ENCODE measurements at regions not wholly inside any gene's neighbourhood (a gene's known extent, or its start where the extent isn't known, plus 50 kb on each side); places are given as distances from the start of the nearest gene placed in this dataset.

DNA sequence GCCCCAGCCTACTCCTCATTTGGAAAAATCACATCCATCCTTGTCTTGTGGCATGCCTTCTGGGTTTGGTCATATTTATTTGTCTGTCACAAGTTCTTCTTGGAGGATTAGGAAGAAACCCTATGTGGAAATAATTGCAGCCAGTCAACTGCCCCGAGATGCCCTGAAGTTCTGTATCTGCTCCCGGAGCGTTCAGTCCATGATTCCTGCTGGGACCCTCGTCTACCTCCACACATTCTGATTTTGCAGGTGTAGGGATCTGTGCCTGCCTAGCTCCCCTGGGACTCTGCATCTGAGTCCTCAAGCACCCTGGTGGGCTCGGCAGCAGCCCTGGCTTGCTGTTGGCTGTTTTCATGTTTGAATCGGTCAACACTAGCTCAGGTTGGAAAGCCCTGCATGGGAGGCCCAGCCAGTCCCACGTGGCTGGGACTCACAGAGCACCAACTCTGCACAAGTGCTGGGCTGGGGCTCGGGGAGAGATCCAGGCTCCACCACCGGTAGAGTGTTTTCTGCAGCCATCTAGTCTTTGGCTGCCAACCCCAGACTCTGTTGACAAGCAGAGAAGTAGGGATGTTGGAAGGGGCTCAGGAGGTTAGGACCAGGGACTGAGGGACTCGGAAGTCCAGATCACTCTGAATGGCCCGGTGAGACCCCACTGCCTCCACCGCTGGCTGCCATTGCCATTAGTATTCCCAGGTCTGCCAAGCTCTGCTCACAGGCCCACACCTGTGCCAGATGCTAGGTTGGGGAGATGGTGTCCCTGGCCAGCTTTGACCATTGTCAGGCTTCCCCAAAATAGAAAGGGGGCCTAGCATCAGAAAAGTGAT is 183.5 kb upstream of the CST7 start:
- TF ChIP-seq POLR2A (IDR thresholded peaks at IDR 0.05; ENCODE audit: low read depth, low read length) (no peak), POLR2AphosphoS5 (IDR thresholded peaks at IDR 0.05; ENCODE audit: low read depth, low read length) (no peak), TAF1 (IDR thresholded peaks at IDR 0.05; ENCODE audit: low read depth, low read length) (no peak), SPI1 (IDR thresholded peaks at IDR 0.05; ENCODE audit: low read depth, low read length) (no peak)

Measured in GM12891 (cell line).